Fibroblast of the conjunctiva (primary cell): ENCODE measurements at regions not wholly inside any gene's neighbourhood (a gene's known extent, or its start where the extent isn't known, plus 50 kb on each side); places are given as distances from the start of the nearest gene placed in this dataset.

ENCODE experiments used
- DNase-seq: peaks from one replicate; pipeline ENCODE4 v3.0.0-alpha.2; 2010; ENCODE audit warnings: low read depth

DNA sequence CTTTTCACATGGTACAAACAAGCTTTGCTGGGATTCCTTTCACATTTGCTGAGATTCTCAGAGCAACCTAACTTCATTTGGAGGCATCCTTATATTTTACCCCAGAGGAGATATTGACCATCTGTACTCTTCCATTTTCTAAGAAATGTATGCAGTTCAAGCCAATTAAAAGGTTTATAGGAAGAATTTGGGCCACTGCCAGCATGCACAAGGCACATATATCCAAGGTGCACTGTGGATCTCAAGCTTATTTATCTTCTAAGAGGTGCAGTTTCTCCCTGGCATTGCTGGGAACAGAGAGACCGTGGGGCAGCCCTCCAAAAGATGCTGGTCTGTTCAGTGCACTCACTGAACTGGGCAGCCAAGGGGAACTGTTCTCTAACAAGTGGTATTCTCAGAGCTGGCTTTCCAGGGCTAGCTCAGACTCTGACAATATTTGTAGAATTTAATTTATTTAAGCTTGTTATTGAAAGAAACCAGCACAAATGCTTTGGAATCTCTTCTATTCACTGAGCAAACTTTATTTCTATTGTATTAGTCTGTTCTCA lies 213.3 kb downstream of the TENT4A start:
- DNase-seq: no peak

DNA sequence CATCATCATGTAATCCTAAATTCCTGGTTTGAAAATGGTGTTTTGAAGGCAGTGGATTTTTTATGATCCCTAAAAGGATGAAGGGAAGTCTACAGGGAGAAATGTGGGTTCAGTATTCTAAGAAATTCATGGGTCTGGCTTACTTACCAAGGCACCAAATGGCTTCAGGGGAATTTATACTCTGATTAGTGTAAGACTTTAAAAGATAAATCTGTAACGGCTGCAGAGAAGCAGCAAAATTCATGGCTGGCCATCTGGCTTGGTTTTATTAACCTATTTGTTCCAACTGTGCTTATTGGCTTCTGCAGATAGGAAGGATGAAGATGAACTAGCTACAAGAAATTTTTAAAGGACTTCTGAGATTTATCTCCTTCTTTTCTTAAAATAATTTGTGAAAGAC lies 222.8 kb downstream of the TENT4A start:
- DNase-seq: no peak

DNA sequence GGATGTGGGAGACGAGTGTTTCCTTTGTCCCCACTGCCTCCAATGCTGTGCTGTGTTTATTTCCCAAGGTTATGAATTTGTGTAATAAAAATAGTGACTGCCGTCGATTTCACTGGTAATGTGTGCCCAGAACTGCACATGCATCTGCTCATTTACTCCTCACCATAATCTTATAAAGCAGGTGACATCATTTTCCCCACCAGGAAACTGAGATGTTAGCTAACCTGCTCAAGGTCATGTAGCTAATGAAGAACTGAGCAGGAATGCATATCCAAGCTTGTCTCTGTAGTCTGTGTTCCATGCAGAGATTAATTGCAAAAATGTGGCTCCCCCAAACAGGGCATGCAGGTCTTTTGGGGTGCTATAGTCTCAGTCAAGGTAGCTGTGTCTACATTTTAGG lies 224.4 kb downstream of the TENT4A start:
- DNase-seq: no peak

DNA sequence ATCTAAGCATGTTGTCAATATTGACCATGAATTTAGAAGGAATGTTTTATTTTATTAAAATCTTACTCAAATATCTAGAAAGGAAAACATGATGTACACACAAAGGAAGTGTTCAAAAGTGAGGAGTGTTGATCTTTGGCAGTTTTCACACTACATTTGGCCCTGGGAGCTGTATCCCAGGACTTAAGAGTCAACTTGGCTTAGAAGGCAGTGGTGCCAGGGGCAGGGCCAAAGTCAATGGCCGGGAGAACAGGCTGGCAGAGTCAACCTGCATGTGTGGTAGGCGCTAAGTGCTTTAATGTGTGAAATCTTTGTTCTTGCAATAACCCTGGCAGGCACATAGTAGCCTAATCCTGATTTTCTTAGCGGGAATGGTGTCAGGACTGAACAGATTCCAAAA lies 228.4 kb downstream of the TENT4A start:
- DNase-seq: no peak

DNA sequence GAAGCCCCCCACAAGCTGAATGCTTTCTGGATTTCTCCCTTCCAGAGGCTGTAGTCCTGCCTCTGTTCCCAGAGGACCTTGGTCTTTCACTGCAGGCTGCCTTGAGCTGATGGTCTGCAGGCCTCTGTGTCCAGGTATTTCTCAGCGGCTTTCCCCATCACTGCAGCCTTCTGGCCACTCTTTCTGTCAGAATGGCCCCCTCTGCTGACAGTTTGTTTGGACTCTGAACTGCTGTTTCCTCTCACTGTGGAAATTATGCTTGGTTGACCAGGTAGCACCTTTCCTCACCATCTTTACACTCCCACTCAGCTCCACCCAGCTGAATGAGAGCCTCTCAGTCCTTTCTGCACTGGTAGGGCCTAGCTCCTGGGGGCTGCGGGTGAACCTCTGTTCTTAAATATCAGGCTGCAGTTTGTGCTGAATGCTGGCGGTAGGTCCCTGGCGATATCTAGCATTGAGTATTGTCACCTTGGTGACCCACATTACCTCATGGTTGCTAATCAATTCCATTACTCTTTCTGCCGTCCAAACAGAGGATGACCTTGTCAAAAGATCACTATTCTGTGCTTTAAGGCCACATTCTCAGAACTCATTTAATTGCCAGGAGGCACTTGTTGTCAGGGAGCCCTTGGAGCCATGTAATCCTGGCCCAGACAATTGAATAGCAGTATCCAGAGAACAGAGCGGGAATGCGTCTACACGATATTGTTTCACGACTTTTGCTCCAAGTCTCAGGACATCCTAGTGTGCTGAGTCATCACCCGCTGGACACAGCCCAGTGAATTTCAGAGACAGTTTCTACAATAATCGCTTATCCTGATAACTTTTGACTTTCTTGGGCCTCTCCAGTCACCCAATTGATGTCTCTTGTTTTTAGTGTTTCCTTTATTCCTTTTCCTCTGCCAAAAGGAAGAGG lies 230.2 kb downstream of the TENT4A start:
- DNase-seq: no peak

DNA sequence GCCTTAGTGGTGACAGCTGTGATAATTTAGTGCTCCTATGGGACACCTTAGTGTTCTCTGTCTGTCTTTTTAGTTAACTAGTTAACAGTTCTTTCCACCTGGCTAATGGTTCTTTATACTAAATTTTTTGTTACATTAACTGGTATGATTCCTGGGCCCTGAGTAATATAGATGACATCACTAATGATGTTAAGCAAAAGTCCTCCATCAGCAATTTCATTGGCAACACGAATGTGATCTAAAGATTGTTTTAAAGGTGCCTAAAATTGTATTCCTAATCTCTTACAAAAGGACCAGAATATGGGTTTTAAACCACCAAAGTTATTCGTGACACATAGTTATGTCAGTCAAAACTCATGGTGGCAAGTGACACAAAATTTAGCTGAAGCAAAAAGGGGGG lies 235.3 kb downstream of the TENT4A start:
- no peak for DNase-seq

DNA sequence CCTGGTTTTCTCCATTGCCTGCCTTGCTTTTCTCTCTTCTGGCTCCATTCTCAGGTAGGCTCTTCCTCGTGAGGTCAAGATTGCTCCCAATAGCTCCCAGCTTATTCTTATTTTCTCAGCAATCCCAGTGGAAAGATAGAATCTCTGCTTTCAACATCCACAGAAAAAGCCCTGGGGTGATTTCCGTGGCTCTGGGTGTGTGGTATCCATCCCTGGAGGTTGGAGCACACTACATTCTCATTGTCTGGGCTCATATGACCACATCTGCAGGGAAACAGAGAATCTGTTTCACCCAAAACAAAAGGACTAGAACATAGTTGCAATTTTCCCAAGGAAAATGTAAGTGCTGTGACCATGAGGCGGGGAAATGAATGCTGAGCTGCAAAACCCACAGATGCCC lies 236.0 kb downstream of the TENT4A start:
- DNase-seq: no peak

DNA sequence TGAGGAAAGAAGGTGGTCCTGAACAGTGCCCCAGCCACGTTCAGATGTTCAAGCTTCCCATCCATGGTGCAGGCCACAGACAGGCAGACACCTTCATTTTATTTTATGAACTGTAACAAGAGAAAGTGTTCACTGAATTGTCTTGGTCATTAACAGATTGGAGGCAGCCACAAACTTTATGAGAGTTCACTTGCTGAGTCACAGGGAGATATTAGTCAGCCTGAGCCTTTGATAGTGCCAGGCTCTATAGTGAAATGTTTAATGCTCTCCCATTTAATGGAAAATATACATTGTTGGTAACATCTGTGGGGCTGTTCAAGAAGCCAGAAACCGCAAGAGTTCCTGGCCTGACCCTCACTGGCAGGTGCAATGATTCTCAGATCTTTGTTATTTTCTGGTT lies 237.0 kb downstream of the TENT4A start:
- no peak for DNase-seq

DNA sequence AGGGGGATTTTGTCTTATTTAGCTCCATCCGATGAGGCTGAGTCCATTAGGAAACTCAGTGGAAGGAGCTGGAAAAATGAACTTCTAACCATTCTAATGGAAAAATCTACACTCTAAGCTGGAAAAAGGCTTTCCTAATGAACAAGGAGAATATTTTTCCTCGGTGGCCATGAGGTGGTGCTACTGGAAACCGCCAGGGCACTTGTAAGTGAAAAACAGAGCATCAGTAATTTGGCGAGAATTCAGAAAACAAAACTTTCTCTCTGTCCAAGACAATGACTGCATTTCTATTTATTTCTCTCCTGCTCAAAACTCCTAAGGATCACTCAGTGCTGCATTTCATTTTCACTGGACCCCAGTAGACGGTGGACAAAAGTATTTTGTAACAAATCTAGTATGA lies 237.6 kb downstream of the TENT4A start:
- no peak for DNase-seq

DNA sequence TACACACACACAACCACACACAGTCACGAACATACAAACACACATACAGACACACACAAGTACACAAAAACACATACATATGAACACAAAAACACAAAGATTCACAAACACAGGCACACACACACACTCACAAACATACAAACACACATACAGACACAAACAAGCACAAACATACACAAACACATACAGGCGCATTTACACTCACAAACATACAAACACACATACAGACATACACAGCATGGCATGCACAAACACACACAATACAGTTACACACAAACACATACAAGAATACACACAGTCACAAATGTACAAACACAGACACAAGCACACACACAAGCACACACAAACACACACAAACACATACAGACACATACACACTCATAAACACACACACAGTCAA lies 247.9 kb downstream of the TENT4A start:
- DNase-seq: no peak

DNA sequence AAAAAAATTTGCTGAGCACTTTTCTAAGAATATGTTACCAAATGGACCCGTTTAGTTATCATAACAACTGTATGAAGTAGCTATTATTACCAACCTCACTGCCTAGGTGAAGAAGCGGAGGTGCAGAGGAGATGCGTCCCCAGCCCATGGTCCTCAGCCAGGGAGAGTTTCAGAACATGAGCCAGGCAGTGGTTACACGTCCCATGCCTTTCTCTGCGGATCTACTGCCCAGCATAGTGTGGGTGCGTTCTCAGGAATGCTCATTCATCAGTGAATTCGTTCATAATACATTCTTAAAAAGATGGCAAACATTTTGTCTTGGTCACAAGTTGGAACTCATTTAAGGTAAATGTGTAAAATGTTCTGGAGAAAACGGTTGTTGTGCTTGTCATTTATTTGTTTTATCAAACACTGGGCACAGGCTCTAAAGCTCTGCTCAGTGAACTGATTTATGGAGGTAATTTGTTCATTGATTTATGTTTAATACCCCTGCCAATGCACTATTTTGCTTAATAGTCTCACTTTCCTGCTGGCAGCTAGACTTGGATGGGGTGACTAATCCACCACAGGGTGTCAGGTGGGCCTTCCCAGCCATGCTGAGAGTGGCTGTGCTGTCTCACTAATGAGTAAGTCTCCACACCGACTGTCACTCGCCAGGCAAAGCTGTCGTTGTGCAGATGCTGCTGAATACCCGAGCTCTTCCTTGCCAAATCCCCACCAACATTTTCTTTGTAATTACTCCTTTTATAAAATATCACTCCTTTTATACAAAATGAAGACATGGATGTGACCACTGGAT lies 248.8 kb downstream of the TENT4A start:
- no peak for DNase-seq

DNA sequence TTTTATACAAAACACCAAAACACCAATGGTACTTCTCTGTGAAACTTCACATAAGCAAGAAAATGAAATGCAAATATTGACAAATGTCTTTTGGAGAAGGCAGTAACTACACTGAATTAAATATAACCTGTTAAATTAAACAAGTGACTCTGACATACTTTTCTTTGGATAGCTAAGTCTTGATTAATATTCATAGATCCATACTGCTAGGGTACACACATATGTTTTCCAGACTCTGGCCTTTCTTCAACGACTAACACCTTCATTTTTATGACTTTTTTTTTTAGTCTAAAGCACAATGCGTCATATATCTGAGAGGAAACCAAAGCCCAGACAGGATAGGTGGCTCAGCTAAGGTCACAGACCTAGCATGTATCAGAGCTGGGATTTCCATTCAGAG lies 263.7 kb downstream of the TENT4A start:
- no peak for DNase-seq

DNA sequence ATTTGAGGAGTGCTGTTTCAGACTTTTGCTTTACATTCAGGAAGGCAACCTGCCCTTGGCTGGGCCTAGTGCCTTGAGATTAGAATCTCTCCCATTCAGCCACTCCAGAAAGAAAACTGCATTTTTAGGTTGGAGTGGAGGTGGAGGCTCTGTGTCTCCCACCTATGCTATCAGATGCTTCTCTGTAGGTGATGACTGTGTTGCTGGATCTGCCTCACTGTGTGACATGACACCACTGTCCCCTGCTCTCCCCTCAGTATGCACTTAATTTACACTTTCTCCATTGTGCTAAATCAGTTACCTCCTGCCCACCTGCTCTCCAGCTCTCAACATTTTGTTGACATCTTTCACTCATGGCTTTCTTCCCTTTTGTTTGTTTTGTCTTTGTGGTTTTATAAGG lies 265.8 kb downstream of the TENT4A start:
- no peak for DNase-seq

DNA sequence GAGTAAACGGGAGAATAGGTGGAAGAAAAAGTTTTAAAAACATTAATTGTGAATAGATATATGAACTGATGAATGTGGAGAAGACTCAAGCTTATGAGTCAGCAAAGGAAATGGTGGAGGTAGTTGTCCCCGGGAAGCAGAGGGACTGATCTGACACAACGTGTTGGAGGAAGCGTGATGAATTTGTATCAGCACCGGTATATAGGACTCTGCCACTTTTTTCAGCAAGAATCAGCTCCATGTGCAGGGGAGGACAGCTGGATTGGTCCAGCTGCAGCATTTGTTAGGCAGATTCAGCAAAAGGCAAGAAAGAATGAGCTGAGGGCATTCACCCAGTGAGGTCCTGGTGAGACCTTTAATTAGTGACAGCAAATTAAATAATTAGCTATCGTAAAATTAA lies 276.0 kb downstream of the TENT4A start:
- no peak for DNase-seq

DNA sequence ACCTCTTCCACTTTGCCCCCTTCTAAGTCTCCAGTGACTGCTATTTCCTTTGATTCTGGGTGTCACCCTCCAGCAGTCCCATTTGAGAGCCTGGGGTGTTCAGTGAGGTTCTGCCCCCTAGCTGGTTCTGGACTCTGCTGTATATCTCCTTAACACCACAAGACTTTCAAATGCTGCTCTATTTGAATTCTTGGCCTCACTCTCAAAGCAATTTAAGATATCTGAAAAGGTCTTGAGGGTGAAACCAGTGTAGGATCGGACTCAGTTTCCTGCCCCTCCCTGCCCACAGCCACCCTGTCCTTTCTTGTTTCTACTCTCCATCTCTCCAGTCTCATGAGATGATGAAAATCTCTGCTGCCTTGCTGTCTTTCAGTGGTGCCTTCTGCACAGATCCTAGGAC lies 280.9 kb downstream of the TENT4A start:
- no peak for DNase-seq

DNA sequence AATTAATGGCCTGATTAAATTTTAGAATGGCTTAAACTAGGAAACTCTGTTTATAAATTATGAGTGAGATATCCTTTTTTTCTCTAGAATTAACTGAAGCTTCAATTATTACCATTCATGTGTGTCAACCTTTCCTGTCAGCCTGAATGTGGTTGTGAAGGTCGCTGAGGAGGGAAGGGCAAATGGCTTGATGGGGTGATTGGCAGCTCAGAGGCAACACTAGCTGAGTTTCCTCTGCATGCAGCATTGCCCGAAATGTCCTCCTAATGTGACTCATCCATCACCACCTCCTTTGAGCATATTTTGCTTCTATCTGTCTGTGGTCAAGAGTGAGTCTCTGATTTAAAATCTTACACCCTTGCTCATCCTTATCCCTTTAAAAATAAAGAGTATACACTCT lies 281.9 kb downstream of the TENT4A start:
- DNase-seq: no peak

DNA sequence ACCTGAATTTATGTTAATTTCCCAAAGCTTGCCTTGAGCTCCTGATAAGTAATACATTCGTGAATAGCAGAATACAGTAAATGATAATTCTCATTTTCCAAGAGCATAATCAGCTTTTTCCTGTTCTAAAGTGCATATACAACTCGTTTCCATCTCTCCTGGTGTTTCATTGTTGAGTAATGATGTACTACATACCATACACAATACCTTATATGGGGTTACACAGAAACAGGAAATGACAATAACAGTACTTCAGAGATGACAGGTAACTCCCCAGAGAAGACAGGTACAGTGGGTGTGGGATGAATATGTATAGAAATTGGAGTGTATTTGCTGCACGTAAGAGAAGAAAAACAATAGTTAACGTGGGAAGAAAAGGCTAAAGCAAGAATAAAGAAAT lies 287.1 kb downstream of the TENT4A start:
- no peak for DNase-seq

DNA sequence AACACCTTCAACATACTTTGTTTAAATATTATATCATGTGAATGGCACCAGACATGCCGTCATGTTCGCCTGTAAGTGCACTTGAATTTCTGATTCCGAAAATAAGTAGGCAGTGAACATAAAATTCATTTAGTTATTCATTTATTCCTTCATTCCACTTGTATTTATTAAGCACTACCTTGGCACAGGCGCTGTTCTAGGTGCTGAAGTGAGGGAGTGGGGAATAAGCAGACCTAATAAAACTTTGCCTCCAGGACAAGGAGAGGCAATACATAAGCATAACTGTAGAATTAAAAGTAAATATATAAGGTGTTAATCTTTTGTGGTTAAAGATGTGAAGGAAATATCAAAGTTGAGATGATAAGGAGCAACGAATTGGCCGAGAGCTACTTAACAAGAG lies 297.4 kb downstream of the TENT4A start:
- DNase-seq: no peak

DNA sequence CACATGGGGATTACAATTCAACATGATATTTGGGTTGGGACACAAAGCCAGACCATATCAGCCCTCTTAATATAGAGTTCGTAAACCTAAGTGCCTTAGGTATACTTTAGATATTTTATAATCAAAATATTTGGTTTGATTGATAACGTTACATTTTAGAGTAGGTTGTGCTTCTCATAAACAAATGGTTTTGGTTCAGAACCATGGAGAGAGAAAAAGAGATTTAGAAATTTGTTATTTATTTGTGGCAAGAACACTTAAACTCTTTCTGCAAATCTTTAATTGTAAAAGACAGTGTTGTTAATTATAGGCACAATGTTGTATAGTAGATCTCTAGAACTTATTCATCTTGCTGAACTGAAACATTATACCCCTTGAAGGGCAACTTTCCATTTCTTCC lies 298.8 kb downstream of the TENT4A start:
- no peak for DNase-seq

DNA sequence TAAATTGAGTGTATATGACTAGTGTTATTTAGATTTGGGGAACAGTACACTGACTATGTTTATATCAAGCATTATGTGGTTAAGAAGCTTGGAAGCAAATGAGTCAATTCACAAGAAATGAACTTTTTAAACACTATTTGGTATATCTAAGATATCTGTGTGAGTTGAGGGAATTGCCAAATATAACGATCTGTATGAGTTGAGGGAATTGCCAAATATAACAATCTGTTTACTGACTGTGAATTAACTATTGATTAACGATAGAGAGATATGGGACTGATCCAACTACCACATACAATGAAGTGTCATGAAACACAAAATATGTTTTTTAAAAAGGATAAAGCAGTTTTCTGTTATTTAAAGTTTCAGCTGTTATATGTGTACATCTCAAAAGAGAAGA lies 301.4 kb downstream of the TENT4A start:
- DNase-seq: no peak

DNA sequence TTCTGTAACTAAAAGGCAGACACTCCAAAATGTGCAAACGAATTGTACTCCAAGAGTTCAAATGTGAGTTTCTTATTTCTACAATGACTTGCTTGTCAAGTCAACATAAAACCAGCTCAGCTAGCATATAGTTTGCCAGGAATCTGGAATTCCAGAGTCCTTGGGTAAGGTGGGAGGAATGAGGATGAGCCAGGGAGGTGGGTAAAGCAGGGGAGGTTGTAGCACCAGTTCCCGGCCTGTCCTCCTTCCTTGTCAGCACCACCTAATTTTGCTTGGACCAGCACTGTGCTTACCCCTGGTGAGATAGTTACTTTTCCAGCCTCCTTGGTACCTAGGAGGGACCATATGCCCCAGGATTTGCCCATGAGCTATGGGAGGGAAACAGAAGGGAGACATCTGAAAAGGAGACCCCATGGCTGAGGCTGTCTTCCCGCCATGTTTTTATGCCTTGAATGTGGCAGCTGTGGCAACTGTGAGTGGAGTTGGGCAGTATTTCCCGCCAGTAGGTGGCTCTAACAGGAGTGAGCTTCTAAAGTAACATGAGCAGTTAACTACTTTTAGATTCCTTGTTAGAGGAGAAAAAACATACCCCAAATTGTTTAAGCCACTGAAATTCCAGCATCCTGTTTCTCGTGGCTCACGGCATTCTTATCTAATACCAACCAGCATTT lies 302.5 kb downstream of the TENT4A start:
- no peak for DNase-seq

DNA sequence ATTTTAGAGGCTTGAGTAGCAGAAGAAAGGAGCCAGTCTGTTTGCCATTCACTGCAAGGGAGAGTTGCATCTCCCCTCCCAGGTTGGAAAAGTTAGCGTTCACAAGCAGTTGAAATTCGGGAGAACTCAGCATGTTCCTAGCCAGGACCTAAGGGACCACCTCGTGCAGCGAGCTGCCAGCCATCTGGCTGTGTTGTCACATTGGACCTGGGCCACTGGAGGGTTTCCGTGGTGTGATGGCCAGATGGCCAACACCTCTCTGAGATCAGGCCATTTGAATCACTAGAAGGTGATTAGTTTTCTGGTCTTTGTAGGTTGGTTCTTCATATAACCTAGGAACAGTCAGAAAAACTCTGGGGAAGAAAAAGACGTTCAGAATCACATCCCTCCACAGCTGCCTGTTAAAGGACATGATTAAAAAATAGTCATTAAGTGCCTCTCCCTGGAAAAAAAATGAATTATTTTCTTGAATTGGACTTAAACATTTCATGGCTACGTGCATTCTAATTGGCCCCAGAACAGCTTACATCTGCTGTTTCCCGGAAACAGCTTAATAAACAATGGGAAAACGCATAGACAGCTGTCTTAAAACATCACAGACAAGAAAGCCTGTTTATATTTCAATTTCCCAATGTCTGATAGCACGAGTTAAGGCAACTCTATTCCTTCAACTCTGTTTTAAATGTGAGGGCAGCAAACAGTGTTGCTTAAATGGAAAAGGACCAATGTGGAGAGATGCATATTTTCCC lies 303.9 kb downstream of the TENT4A start:
- no peak for DNase-seq
